ENCODE measurements at regions not wholly inside any gene's neighbourhood (a gene's known extent, or its start where the extent isn't known, plus 50 kb on each side); places are given as distances from the start of the nearest gene placed in this dataset.

DNA sequence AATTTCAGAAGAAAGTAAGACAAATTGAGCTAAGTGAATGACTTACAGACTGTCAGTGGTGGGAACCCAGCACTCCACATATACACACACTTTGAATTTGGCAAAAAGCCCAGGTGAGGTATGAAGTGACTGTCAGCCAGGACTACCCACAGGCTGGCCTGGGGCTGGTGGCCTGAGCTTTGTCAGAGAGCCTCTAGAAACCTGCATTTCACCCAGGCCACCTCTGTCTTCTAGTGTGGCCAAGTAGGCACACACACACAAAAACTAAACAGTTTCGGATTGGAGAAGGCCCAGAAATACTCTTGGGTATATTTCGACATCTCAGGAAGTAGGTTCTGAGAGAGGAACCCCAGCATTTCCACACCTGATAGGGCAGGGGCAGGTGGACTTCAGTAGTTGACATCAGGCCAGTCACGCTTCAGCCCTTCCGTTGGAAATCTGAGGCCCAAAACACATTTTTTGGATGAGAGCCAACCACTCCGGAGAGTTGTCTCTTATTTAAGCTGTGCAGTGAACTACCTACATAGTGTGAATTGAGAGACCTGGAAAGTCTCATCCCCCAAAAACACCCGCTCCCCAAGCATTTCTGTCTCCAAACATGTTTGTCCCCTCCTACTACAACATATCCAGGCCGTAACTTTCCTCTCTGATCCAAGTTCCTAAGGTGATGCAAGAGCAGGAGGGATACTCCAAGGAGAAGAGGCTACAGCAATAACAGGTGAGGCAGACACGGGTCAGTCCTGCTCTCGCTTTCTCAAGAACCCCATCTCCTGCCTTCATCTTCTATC, 167.2 kb upstream of the PROX1 start:
- H3K9me3 ChIP-seq (ENCODE audit: low read length), result no peaks in the 10 kb centered on the region
- H3K4me3 ChIP-seq (ENCODE audit: low read length), result no peak overlapping the region
- peaks cover 9% of the 10 kb centered on the region for H3K27me3 ChIP-seq (ENCODE audit: insufficient read depth, low read depth, low read length)
- no peak overlapping the region for H3K4me2 ChIP-seq (ENCODE audit: low read length)
- H3K9me2 ChIP-seq (ENCODE audit: insufficient read depth, low read length), result no peaks in the 10 kb centered on the region
- H4K20me1 ChIP-seq (ENCODE audit: insufficient read depth), result no peaks in the 10 kb centered on the region
- H3K79me2 ChIP-seq (replicated peaks; ENCODE audit: insufficient read depth, low read length), result no peaks in the 10 kb centered on the region
- H3K36me3 ChIP-seq (ENCODE audit: insufficient read depth, low read length), result no peaks in the 10 kb centered on the region
- no peaks in the 10 kb centered on the region for H3F3A ChIP-seq (ENCODE audit: insufficient read depth, low read length, poor library complexity, severe bottlenecking)
- H3K27ac ChIP-seq (ENCODE audit: low read length), result no peak overlapping the region
- no peak overlapping the region for H2AFZ ChIP-seq (ENCODE audit: low read depth, low read length)
- no peak overlapping the region for H3K9ac ChIP-seq (ENCODE audit: low read length)
- TF ChIP-seq EP300 (conservative IDR thresholded peaks at IDR 0.05; ENCODE audit: poor library complexity, severe bottlenecking), result no peak
- TF ChIP-seq SMC3 (conservative IDR thresholded peaks at IDR 0.05; ENCODE audit: poor library complexity), result no peak
- TF ChIP-seq, protein P1, sequence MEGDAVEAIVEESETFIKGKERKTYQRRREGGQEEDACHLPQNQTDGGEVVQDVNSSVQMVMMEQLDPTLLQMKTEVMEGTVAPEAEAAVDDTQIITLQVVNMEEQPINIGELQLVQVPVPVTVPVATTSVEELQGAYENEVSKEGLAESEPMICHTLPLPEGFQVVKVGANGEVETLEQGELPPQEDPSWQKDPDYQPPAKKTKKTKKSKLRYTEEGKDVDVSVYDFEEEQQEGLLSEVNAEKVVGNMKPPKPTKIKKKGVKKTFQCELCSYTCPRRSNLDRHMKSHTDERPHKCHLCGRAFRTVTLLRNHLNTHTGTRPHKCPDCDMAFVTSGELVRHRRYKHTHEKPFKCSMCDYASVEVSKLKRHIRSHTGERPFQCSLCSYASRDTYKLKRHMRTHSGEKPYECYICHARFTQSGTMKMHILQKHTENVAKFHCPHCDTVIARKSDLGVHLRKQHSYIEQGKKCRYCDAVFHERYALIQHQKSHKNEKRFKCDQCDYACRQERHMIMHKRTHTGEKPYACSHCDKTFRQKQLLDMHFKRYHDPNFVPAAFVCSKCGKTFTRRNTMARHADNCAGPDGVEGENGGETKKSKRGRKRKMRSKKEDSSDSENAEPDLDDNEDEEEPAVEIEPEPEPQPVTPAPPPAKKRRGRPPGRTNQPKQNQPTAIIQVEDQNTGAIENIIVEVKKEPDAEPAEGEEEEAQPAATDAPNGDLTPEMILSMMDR (IDR thresholded peaks at IDR 0.05; ENCODE audit: poor library complexity, severe bottlenecking), result no peak
- TF ChIP-seq RAD21 (conservative IDR thresholded peaks at IDR 0.05), result no peak
- TF ChIP-seq EZH2 (IDR thresholded peaks at IDR 0.05; ENCODE audit: borderline replicate concordance, insufficient read depth, low read length, poor library complexity, severe bottlenecking), result no peak
- no peak for TF ChIP-seq TAF1 (IDR thresholded peaks at IDR 0.05; ENCODE audit: low read depth)
- no peak for TF ChIP-seq MXI1 (conservative IDR thresholded peaks at IDR 0.05; ENCODE audit: poor library complexity, severe bottlenecking)
- no peak for TF ChIP-seq POLR2AphosphoS5 (IDR thresholded peaks at IDR 0.05)
- no peak for TF ChIP-seq REST (IDR thresholded peaks at IDR 0.05; ENCODE audit: borderline replicate concordance)

DNA sequence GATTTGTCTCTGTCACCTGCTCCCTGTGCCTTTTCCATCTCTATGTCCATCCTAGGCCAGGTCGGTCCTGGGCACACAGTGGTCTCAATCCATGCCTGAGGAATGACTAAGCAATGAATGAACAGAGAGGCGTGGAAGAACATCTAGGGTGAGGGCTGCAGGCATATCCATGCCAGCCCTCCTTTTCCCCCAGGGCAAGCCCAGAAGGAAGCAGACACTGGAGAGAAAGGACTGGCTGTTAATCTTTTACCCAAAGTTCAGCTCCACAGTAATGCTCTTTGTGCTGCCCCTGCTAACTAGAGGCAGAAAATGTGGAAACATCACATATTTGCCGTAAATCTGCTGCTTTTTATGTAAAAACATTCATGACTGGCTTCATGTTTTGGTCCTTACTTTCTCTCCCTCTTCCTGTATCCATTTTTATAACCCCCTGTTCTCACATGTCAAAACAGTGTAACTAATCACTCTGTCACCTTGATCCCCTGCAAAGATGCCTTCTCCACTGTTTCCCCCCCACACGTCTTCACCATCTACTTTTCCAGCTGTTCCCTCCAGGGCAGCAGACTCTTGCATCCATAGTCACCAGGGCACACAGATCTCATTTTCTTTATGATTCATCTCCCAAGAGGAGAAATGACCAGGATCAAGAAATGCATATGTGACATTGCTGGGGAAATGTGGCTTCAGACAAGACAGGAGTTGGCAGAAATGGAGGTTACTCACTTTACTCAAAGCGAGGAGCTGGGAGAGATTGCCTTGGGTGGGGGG, 166.4 kb upstream of the PROX1 start:
- H3K4me2 ChIP-seq (ENCODE audit: low read length), result no peak overlapping the region
- TF ChIP-seq TAF1 (IDR thresholded peaks at IDR 0.05; ENCODE audit: low read depth) (no peak), RAD21 (conservative IDR thresholded peaks at IDR 0.05) (no peak)
- H3K36me3 ChIP-seq (ENCODE audit: insufficient read depth, low read length), result no peaks in the 10 kb centered on the region
- H4K20me1 ChIP-seq (ENCODE audit: insufficient read depth), result no peaks in the 10 kb centered on the region
- no peak overlapping the region for H2AFZ ChIP-seq (ENCODE audit: low read depth, low read length)
- H3K9me2 ChIP-seq (ENCODE audit: insufficient read depth, low read length), result no peaks in the 10 kb centered on the region
- no peak overlapping the region for H3K27ac ChIP-seq (ENCODE audit: low read length)
- H3K79me2 ChIP-seq (replicated peaks; ENCODE audit: insufficient read depth, low read length), result no peaks in the 10 kb centered on the region
- H3K9ac ChIP-seq (ENCODE audit: low read length), result no peak overlapping the region
- no peaks in the 10 kb centered on the region for H3F3A ChIP-seq (ENCODE audit: insufficient read depth, low read length, poor library complexity, severe bottlenecking)
- peaks cover 9% of the 10 kb centered on the region for H3K27me3 ChIP-seq (ENCODE audit: insufficient read depth, low read depth, low read length)
- no peak overlapping the region for H3K4me3 ChIP-seq (ENCODE audit: low read length)
- H3K9me3 ChIP-seq (ENCODE audit: low read length), result no peaks in the 10 kb centered on the region
